Upper lobe of right lung (tissue), 1 donor: ENCODE measurements at regions not wholly inside any gene's neighbourhood (a gene's known extent, or its start where the extent isn't known, plus 50 kb on each side); places are given as distances from the start of the nearest gene placed in this dataset.

Experiments used
- ATAC-seq: fragments of 200-7000 bp; cut with Tn5 transposase; one replicate; pipeline ENCODE4 v1.9.1; 2020; ENCODE audit warnings: mild to moderate bottlenecking, moderate library complexity
- DNase-seq: peaks from one replicate; pipeline ENCODE4 v3.0.0-alpha.2; 2020
- H3K27ac ChIP-seq: fragments of 200-600 bp; one replicate; pipeline ENCODE4 v1.8.0; 2022
- H3K27me3 ChIP-seq: fragments of 200-600 bp; one replicate; pipeline ENCODE4 v1.8.0; 2022; ENCODE audit warnings: mild to moderate bottlenecking
- H3K36me3 ChIP-seq: fragments of 200-600 bp; one replicate; pipeline ENCODE4 v1.8.0; 2022
- H3K4me1 ChIP-seq: fragments of 200-600 bp; one replicate; pipeline ENCODE4 v1.8.0; 2022
- H3K4me3 ChIP-seq: fragments of 200-600 bp; one replicate; pipeline ENCODE4 v1.8.0; 2022; ENCODE audit warnings: mild to moderate bottlenecking
- H3K9me3 ChIP-seq: fragments of 200-600 bp; one replicate; pipeline ENCODE4 v1.8.0; 2022
- intact Hi-C: fragments of 100-400 bp; cut with DNase I; formaldehyde crosslinking; loops from one replicate; pipeline ENCODE4 v1.11.0; 2022
- TF ChIP-seq, protein P1 (sequence below): fragments of 200-600 bp; IDR thresholded peaks from one replicate; pipeline ENCODE4 v1.8.0; 2022; ENCODE audit warnings: antibody characterized with exemption
- donor health status: DM: no; HTN: yes; CAD: no; lungs with severe emphysema.

DNA sequence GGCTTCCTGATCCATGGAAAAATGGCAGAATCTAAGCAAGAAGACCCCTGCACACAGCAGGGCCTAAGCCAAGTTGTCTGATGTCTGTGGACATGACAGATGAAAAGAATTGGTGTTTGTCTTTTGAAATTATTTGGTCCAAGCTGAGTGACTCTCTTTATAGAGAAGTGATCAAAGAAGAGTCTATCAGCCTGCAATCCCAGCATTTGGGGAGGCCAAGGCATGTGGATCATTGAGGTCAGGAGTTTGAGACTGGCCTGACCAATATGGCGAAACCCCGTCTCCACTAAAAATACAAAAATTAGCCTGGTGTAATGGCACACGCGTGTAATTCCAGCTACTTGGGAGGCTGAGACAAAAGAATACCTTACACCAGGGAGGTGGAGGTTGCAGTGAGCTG, 64.8 kb upstream of the TUNAR start:
- intact Hi-C loops, result no loop called here
- no peak for ATAC-seq

GRCh38 chr14:95808371-95808770, 68.3 kb upstream of the TUNAR start:
- TF ChIP-seq, protein P1, sequence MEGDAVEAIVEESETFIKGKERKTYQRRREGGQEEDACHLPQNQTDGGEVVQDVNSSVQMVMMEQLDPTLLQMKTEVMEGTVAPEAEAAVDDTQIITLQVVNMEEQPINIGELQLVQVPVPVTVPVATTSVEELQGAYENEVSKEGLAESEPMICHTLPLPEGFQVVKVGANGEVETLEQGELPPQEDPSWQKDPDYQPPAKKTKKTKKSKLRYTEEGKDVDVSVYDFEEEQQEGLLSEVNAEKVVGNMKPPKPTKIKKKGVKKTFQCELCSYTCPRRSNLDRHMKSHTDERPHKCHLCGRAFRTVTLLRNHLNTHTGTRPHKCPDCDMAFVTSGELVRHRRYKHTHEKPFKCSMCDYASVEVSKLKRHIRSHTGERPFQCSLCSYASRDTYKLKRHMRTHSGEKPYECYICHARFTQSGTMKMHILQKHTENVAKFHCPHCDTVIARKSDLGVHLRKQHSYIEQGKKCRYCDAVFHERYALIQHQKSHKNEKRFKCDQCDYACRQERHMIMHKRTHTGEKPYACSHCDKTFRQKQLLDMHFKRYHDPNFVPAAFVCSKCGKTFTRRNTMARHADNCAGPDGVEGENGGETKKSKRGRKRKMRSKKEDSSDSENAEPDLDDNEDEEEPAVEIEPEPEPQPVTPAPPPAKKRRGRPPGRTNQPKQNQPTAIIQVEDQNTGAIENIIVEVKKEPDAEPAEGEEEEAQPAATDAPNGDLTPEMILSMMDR, result no peak
- no peaks in the 10 kb centered on the region for H3K27me3 ChIP-seq
- no peak overlapping the region for H3K4me3 ChIP-seq
- intact Hi-C loops, result no loop called here
- no peak overlapping the region for H3K27ac ChIP-seq
- H3K4me1 ChIP-seq, result no peaks in the 10 kb centered on the region
- no peak for DNase-seq
- no peaks in the 10 kb centered on the region for H3K9me3 ChIP-seq
- H3K36me3 ChIP-seq, result no peaks in the 10 kb centered on the region
- no peak for ATAC-seq

More for the DNA sequence above, 64.8 kb upstream of the TUNAR start:
- Histone ChIP-seq H3K36me3 (no peaks in the 10 kb centered on the region), H3K27ac (no peak overlapping the region), H3K9me3 (no peaks in the 10 kb centered on the region), H3K4me1 (no peaks in the 10 kb centered on the region), H3K27me3 (peaks cover 4% of the 10 kb centered on the region), H3K4me3 (no peak overlapping the region)
- DNase-seq, result no peak
- TF ChIP-seq, protein P1, result no peak

DNA sequence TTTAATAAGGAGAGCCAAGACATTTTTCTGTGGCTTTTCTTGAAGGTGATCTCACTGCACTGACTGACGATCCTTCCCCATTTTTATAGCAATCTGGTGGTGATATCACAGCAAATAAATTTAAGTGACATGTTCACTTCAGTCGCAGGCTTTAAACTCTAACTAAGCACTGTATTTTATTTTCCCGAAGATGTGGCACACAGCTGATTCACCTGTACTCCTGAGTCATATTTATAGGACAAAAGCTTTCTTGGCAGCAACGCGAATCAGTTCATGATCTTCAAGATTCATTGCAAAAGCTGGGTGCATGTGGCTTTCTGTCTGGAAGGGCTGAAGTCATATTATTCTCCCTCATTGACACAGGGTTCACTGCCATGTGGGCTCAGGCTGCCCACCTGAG, 79.8 kb upstream of the TUNAR start:
- H3K4me3 ChIP-seq, result no peak overlapping the region
- TF ChIP-seq, protein P1, result no peak
- DNase-seq (no peak), ATAC-seq (no peak)
- no peaks in the 10 kb centered on the region for H3K36me3 ChIP-seq
- intact Hi-C loops, result no loop called here
- no peak overlapping the region for H3K27ac ChIP-seq
- H3K27me3 ChIP-seq, result no peaks in the 10 kb centered on the region
- H3K4me1 ChIP-seq, result no peaks in the 10 kb centered on the region
- H3K9me3 ChIP-seq, result no peaks in the 10 kb centered on the region

DNA sequence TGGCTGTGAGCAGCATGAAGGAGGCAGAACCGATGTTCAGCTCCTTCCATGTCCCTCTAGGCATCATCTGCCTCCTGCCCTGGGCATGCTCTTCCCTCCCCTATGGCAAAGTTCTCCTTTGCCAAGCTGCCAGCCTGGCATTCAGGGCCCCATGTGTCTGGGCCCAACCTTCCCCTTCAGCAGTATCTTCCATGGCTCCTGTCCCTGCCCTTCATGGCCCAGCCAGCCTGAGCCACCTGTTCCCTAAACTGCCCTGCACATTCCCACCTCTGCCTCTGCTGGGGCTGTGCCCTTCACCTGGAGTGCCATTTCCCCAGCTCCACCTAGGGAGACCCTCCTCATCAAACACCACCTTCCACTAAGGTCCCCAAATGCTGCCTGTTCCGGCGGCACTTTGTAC, 74.0 kb upstream of the TCL1A start:
- intact Hi-C loops, result no loop called here
- H3K36me3 ChIP-seq, result no peaks in the 10 kb centered on the region
- H3K9me3 ChIP-seq, result no peaks in the 10 kb centered on the region
- no peak for ATAC-seq
- DNase-seq, result no peak
- H3K4me3 ChIP-seq, result no peak overlapping the region
- no peaks in the 10 kb centered on the region for H3K27me3 ChIP-seq
- H3K4me1 ChIP-seq, result no peaks in the 10 kb centered on the region
- H3K27ac ChIP-seq, result no peak overlapping the region
- TF ChIP-seq, protein P1, result no peak

DNA sequence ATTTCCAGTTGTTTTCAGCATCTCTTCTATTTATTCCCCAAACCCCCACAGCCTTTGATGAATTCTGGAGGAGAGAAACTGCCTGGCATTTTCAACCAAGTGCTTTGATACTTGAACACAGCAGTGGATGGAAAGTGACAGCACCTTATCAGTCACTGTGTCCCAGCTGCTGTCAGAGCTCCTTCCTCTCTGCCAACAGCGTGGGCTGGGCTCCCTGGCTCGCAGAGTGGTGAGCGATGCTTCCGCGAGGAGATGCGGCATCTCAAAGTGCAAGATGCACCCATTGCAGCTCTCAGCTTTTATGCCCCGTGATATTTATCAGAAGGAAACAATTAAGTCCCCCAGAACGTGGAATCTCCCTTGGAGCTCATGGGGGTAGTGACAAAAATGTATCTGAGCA, 72.6 kb upstream of the TCL1A start:
- intact Hi-C loops, result no loop called here
- Histone ChIP-seq H3K4me3 (no peak overlapping the region), H3K27ac (no peak overlapping the region), H3K36me3 (no peaks in the 10 kb centered on the region), H3K4me1 (no peaks in the 10 kb centered on the region), H3K27me3 (no peaks in the 10 kb centered on the region), H3K9me3 (no peaks in the 10 kb centered on the region)
- TF ChIP-seq, protein P1, result no peak
- ATAC-seq (no peak), DNase-seq (no peak)

DNA sequence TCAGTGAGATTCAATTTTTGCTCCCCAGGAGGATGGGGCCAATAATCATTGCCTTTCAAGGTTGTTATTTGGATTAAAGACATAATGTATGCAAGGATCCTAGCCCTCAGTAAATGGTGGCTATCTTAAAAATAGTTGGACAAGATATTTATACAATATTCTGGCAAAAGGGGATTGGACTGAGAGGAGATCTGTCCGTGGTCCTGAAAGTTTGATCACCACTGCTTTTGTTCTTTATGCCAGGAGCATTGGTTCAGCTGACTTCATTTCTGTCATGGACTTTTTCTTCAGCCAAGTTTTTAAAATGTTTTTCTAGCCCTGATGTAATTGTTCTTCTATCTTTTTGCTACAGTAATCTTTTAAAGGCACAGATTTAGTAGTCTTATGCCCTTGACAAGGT, 70.2 kb upstream of the TCL1A start:
- no peaks in the 10 kb centered on the region for H3K36me3 ChIP-seq
- intact Hi-C loops, result no loop called here
- no peak overlapping the region for H3K4me3 ChIP-seq
- H3K27me3 ChIP-seq, result no peaks in the 10 kb centered on the region
- no peak for DNase-seq
- TF ChIP-seq, protein P1, result no peak
- ATAC-seq, result no peak
- no peak overlapping the region for H3K27ac ChIP-seq
- H3K4me1 ChIP-seq, result no peaks in the 10 kb centered on the region
- no peaks in the 10 kb centered on the region for H3K9me3 ChIP-seq
